GM23248 (cell line): ENCODE measurements at regions not wholly inside any gene's neighbourhood (a gene's known extent, or its start where the extent isn't known, plus 50 kb on each side); places are given as distances from the start of the nearest gene placed in this dataset.
"Not testable (repeated sequence)": the region's sequence is repeated elsewhere in the genome, so short reads cannot be mapped to it uniquely, and the experiment has no call there.

Experiments used
- EZH2 ChIP-seq: fragments of 200-600 bp; sonication (generic); IDR thresholded peaks from 2 replicates; pipeline ENCODE4 v1.6.1; 2018; ENCODE audit warnings: antibody characterized with exemption, mild to moderate bottlenecking; ENCODE audit not compliant: insufficient read depth, poor library complexity, severe bottlenecking
- EZH2phosphoT487 ChIP-seq: fragments of 200-600 bp; sonication (generic); IDR thresholded peaks from 2 replicates; pipeline ENCODE4 v1.6.1; 2018; ENCODE audit warnings: antibody characterized with exemption, moderate library complexity, mild to moderate bottlenecking, low read depth; ENCODE audit not compliant: insufficient read depth

GRCh38 chr15:44838929-44839328 is 102.6 kb downstream of the TRIM69 start:
- TF ChIP-seq EZH2, EZH2phosphoT487: not testable (repeated sequence)
